ENCODE measurements at regions not wholly inside any gene's neighbourhood (a gene's known extent, or its start where the extent isn't known, plus 50 kb on each side); places are given as distances from the start of the nearest gene placed in this dataset.

- Histone ChIP-seq H3K4me3 (no peak overlapping the region), H3K4me1 (no peaks in the 10 kb centered on the region), H3K27me3 (ENCODE audit: insufficient read depth in 3 of 3, low read length in 2 of 3) (no peaks in the 10 kb centered on the region), H3K9me3 (no peaks in the 10 kb centered on the region), H3K27ac (no peak overlapping the region), H3K36me3 (ENCODE audit: insufficient read depth in 1 of 2, low read depth in 1 of 2) (no peaks in the 10 kb centered on the region)
- DNase-seq (no peak), ATAC-seq (no peak)
- intact Hi-C loops (cut with DNase I), result no loop called here
- WGBS, 3 donors, result 51 to 62% (median 60%) methylated on average over 1 of the region's 1 CpG
- TF ChIP-seq, protein P1, sequence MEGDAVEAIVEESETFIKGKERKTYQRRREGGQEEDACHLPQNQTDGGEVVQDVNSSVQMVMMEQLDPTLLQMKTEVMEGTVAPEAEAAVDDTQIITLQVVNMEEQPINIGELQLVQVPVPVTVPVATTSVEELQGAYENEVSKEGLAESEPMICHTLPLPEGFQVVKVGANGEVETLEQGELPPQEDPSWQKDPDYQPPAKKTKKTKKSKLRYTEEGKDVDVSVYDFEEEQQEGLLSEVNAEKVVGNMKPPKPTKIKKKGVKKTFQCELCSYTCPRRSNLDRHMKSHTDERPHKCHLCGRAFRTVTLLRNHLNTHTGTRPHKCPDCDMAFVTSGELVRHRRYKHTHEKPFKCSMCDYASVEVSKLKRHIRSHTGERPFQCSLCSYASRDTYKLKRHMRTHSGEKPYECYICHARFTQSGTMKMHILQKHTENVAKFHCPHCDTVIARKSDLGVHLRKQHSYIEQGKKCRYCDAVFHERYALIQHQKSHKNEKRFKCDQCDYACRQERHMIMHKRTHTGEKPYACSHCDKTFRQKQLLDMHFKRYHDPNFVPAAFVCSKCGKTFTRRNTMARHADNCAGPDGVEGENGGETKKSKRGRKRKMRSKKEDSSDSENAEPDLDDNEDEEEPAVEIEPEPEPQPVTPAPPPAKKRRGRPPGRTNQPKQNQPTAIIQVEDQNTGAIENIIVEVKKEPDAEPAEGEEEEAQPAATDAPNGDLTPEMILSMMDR (IDR thresholded peaks at IDR 0.05), result no peak
These were observed 1586.6 kb downstream of the SI start for GRCh38 chr3:163491714-163492113.

DNA sequence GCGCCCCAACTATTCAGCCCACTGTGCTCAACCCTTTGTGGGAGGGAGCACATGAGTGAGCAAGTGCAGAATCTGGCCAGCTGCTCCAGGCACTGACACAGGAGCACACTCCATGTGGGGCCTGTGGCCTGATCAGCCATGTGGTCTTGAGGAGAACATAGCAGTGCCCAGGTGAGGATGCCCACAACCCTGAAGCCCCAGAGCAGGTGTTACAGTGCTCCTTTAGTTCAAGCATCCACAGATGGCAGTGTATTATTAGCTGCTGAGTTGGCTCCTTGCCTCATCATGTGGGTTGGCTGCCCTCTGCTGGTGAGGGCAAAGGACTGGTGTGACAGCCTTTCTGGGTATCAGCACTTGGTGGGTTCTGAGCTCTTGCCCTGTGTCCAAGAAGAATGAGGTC is 1588.2 kb downstream of the SI start:
- no peak overlapping the region for H3K4me3 ChIP-seq
- H3K36me3 ChIP-seq (ENCODE audit: insufficient read depth in 1 of 2, low read depth in 1 of 2), result no peaks in the 10 kb centered on the region
- H3K4me1 ChIP-seq, result no peaks in the 10 kb centered on the region
- intact Hi-C loops (cut with DNase I), result no loop called here
- ATAC-seq (peak in 1 of 4 donors; percentile 47), DNase-seq (no peak)
- 89 to 100% (median 98%) methylated on average over 1 of the region's 1 CpG for WGBS, 3 donors
- no peaks in the 10 kb centered on the region for H3K27me3 ChIP-seq (ENCODE audit: insufficient read depth in 3 of 3, low read length in 2 of 3)
- no peak overlapping the region for H3K27ac ChIP-seq
- TF ChIP-seq, protein P1 (IDR thresholded peaks at IDR 0.05), result peak; percentile 17
- H3K9me3 ChIP-seq, result no peaks in the 10 kb centered on the region

DNA sequence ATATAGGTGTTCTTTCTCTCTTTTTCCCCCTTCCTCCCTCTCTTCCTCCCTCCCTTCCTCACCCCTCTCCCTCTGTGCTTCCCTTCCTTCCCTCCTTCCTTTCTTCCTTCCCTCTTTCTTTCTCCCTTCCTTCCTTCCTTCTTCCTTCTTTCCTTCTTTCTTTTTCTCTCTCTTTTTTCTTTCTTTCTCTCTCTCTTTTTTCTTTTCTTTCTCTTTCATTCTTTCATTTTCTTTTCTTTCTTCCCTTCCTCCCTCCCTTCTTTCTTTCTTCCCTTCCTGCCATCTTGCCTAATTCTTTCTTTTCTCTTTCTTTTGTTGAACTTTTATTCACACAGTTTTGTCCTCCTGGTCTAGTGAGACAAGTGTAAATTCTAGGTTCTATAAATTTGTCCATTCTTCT is 1595.6 kb downstream of the SI start:
- Histone ChIP-seq H3K27ac (no peak overlapping the region), H3K9me3 (no peaks in the 10 kb centered on the region), H3K4me3 (no peak overlapping the region), H3K4me1 (no peaks in the 10 kb centered on the region), H3K36me3 (ENCODE audit: insufficient read depth in 1 of 2, low read depth in 1 of 2) (no peaks in the 10 kb centered on the region), H3K27me3 (ENCODE audit: insufficient read depth in 3 of 3, low read length in 2 of 3) (no peaks in the 10 kb centered on the region)
- DNase-seq, result no peak
- TF ChIP-seq, protein P1 (IDR thresholded peaks at IDR 0.05), result no peak
- intact Hi-C loops (cut with DNase I), result no loop called here
- no peak for ATAC-seq

DNA sequence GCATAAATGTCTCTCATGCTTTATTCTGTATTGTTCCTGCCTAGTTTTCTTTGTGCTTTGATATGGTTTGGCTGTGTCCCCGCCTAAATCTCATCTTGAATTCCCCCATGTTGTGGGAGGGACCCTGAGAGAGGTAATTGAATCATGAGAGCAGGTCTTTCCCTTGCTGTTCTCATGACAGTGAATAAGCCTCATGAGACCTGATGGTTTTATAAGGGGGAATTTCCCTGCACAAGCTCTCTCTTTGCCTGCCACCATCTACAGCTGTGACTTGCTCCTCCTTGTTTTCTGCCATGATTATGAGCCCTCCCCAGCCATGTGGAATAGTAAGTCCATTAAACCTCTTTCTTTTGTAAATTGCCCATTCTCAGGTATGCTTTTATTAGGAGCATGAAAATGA is 1596.6 kb downstream of the SI start:
- H3K36me3 ChIP-seq (ENCODE audit: insufficient read depth in 1 of 2, low read depth in 1 of 2), result no peaks in the 10 kb centered on the region
- no peaks in the 10 kb centered on the region for H3K27me3 ChIP-seq (ENCODE audit: insufficient read depth in 3 of 3, low read length in 2 of 3)
- ATAC-seq (no peak), DNase-seq (no peak)
- TF ChIP-seq, protein P1 (IDR thresholded peaks at IDR 0.05), result no peak
- H3K27ac ChIP-seq, result no peak overlapping the region
- 51 to 74% (median 57%) methylated on average over 1 of the region's 1 CpG for WGBS, 3 donors
- intact Hi-C loops (cut with DNase I), result no loop called here
- H3K4me1 ChIP-seq, result no peaks in the 10 kb centered on the region
- H3K9me3 ChIP-seq, result no peaks in the 10 kb centered on the region
- H3K4me3 ChIP-seq, result no peak overlapping the region

DNA sequence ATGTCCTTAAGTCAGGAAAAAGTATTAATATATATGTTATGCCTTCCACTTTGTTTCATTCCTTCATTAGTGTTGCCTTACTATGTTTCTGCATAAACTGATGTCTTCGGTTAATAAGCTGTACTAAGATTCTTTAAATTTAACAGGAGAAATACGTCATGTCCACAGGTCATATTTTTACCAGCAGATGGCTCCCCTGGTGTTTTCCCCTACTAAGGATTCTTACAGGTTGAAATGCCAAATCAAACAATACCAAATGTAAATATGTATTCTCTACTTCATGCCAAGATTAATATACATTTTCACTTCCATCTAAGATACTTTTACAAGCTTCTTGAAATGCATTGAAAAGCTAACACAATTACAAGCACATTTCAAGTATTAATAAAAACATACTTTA is 1602.1 kb downstream of the SI start:
- Histone ChIP-seq H3K36me3 (ENCODE audit: insufficient read depth in 1 of 2, low read depth in 1 of 2) (no peaks in the 10 kb centered on the region), H3K27ac (no peak overlapping the region), H3K9me3 (no peaks in the 10 kb centered on the region), H3K4me3 (no peak overlapping the region), H3K27me3 (ENCODE audit: insufficient read depth in 3 of 3, low read length in 2 of 3) (no peaks in the 10 kb centered on the region), H3K4me1 (no peaks in the 10 kb centered on the region)
- no peak for ATAC-seq
- intact Hi-C loops (cut with DNase I), result no loop called here
- no peak for DNase-seq
- WGBS, 3 donors, result 41 to 51% (median 45%) methylated on average over 2 of the region's 2 CpGs
- TF ChIP-seq, protein P1 (IDR thresholded peaks at IDR 0.05), result no peak

Data from psoas muscle (tissue), 7 donors.